Posterior vena cava (tissue), 2 donors: ENCODE measurements at regions not wholly inside any gene's neighbourhood (a gene's known extent, or its start where the extent isn't known, plus 50 kb on each side); places are given as distances from the start of the nearest gene placed in this dataset.

ENCODE experiments used
- DNase-seq: peaks from one replicate; pipeline ENCODE4 v3.0.0-alpha.2; 2020; ENCODE audit warnings: low spot score
- intact Hi-C, 2 donors: fragments of 100-400 bp; cut with DNase I; formaldehyde crosslinking; loops; one replicate each; pipeline versions ENCODE4 v1.14.1 to v1.14.2; 2022 to 2023
- donor health status: DM: yes; HTN: yes; CAD: no.
- donor health status: DM: yes; HTN: yes; CAD: no.

DNA sequence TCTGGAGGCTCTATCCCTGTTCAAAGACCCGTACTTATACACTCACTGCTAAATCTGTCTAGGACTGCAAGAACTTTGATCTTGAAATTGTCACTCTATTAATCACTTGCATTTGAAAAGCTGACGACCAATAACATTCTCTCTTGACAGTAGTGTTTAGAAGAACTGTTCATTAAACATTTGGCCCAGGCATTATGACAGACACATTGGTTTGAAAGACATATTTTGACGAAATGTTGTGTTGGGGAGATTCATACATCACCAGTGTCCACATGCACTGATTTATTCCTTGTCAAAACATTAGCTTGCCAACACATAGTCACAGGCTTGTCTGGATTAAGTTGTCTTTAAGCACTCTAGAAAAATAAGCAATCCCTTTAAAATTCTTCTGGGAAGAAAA is 951.3 kb downstream of the ADGRL2 start:
- intact Hi-C loops, result no loop called here
- DNase-seq, result no peak

- DNase-seq, result no peak
- intact Hi-C loops, result no loop called here
Measured at GRCh38 chr1:82733645-82734044, 932.9 kb downstream of the ADGRL2 start.

- intact Hi-C loops, result no loop called here
- DNase-seq, result no peak
Measured at GRCh38 chr1:82731216-82731615, 930.5 kb downstream of the ADGRL2 start.

- intact Hi-C loops, result no loop called here
- no peak for DNase-seq
Measured at GRCh38 chr1:82728206-82728605, 927.5 kb downstream of the ADGRL2 start.

GRCh38 chr1:82724246-82724645 is 923.5 kb downstream of the ADGRL2 start:
- intact Hi-C loops, result no loop called here
- no peak for DNase-seq

DNA sequence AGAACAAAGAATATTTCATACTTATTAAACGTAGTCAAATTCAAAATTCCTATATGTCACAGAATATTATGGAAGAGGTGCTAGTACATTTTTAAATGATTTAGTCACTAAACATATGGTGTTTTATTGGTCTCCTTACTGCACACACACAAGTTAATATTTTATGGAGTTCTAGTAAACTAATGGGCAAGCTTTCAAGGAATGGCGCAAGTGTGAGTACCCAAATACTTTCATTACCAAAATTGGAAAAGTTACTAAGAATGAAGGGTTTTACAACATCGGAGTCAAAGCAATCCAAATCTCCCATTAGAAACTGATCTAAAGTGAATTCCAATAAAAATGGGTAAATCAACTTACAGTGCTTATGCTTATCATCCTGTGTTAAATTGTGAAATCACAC is 921.9 kb downstream of the ADGRL2 start:
- no peak for DNase-seq
- intact Hi-C loops, result no loop called here

DNA sequence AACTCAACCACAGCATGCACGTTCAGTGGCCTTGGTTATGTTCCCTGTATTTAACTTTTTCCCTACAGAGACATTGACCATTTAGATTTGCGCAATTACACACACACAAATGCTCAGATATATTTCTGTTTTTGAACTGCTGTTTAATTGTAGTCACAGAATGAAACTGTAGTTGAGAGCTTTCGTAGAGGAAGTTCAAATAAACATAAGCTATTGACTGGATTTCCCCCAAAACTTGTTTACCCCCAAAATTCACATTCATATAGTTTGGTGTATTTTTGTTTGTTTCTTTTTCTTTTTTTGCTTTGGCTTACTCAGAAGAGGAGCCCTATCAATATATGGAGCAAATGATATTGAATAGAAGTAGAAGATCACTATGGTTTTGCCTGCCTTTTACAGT is 921.0 kb downstream of the ADGRL2 start:
- intact Hi-C loops, result no loop called here

GRCh38 chr1:82718719-82719419 is 918.1 kb downstream of the ADGRL2 start:
- intact Hi-C loops, result no loop called here

More for the DNA sequence above, 921.0 kb downstream of the ADGRL2 start:
- no peak for DNase-seq

DNA sequence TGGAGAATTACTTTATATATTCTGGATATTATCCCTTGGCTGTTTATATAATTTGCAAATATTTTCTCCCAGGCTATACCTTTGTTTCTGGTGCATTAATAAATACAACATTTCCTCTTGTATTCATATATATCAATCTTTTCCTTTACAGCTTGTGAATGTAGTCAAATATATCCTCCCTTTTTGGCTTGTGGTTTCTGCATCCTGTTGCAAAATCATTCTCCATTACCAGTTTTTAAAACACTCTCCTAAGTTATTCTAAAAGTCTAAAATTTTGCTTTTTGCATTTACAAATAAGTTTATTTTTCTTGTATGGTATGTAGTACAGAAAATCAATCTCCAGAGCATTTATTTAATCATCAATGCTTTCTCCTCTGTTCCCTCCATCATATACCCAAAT is 909.4 kb downstream of the ADGRL2 start:
- no peak for DNase-seq
- intact Hi-C loops, result no loop called here

More at GRCh38 chr1:82718719-82719419, 918.1 kb downstream of the ADGRL2 start:
- no peak for DNase-seq

- DNase-seq, result no peak
- intact Hi-C loops, result no loop called here
Measured at GRCh38 chr1:82707681-82708080, 906.9 kb downstream of the ADGRL2 start.

DNA sequence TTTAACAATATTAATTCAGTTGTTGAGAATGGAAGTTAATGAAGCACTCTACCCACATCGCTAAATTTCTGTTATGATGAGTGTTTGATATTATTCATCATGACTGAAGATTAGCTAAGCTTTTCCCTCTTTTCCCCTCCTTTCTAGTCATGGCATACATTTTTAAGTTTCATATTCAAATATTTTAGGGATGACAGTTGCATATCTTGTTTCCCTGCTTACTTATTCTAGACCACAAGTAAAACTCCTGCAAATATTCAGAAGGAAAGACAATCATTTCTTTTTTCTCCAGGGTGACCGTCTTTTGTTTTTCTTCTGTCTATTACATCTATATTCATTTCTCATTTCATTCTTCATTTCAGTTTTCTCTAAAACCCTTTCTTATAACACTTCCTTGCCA is 906.0 kb downstream of the ADGRL2 start:
- intact Hi-C loops, result no loop called here
- no peak for DNase-seq

GRCh38 chr1:82704966-82705365 is 904.2 kb downstream of the ADGRL2 start:
- no peak for DNase-seq
- intact Hi-C loops, result no loop called here

GRCh38 chr1:82704393-82704792 is 903.7 kb downstream of the ADGRL2 start:
- intact Hi-C loops, result no loop called here
- DNase-seq, result no peak

DNA sequence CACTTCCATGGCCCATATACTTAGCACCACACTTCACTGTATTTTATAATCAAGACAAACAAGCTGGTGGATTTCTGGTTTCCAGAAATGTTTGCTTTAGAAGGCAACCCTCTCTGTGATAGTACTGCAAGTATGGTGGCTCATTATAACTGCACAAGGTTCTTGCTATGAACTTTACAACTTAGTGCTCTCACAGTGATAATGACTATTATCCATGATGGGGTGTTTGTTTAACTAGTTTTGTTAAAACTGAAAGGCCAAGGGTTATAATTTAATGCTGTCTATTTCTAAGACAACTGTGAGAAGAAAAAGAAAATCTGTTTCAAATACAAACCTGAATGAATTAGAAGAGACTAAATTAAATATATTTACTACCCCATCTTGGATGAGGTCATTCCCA is 903.2 kb downstream of the ADGRL2 start:
- intact Hi-C loops, result no loop called here

GRCh38 chr1:82700476-82700875 is 899.7 kb downstream of the ADGRL2 start:
- intact Hi-C loops, result no loop called here

More for the DNA sequence above, 903.2 kb downstream of the ADGRL2 start:
- DNase-seq, result no peak

DNA sequence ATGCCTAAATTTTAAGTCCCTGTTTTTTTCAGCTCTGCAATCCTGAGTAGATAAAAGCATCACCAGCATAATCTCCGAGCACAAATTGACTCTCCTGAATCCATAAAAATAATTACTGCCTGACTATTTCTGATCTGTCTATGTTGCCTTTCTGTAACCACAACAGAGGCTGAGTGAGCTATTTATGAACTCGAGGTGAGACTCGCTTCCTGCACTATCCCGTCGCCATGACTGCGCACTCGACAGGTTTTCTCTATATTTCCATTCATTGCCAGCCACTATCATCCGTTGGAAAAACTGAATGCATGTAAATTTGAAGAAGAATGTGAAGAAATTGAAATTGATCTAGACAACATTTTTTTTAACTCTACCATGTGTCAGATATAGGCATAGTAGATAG is 897.2 kb downstream of the ADGRL2 start:
- intact Hi-C loops, result no loop called here
- no peak for DNase-seq

More at GRCh38 chr1:82700476-82700875, 899.7 kb downstream of the ADGRL2 start:
- DNase-seq, result no peak

DNA sequence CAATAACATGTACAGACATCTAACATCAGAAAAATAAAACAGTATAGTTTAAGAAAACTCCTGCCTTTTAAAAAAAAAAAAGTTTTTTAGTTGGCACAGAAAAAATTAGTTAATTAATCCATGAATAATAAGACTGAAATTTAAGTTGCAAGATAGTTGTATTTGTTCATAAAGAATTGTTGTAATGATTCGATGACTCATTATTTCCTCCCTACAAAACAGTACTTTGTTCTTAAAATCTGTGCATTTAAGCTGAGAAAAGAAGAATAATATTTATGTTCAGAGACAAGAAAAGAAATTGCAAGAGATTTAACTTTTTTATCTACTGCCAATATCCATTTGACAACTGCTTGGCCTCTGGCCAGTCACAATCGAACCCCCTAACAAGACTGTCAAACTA is 894.7 kb downstream of the ADGRL2 start:
- no peak for DNase-seq
- intact Hi-C loops, result no loop called here

DNA sequence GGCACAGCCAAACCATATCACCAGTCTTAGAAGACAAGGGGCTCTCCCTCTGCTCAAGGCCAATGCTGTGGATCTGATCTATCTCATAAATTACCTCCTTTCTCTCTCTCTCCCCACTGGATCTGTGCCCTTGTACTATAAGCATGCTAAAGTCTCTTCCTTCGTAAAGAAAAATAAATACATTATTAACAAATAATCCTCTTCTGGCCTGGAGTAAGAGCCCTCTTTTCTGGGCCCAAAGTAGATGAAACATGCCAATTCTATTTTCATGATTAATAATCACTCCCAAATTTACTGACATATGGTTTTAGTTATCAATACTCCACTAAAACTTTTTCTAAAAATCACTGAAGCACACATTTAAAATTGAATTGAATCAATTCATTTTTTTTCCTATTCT is 889.7 kb downstream of the ADGRL2 start:
- DNase-seq, result no peak
- intact Hi-C loops, result no loop called here

DNA sequence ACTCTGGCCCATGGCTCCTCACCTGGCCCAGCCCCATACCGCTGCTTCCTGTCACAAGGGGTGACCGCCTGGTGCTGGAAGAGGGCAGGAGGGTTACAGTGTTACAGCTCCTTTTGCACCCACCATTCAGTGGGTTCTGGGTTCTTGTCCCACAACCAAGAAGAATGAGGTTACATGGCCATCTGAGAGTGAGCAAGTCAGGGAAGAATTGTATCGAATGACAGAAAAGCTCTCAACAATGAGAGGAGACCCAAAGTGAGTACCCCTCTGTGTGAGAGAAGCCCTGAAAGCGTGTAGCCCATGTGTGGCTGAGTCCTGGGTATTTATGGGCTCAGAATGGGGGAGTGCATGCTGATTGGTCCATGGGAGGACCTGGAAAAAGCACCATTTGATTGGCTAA is 888.5 kb downstream of the ADGRL2 start:
- no peak for DNase-seq
- intact Hi-C loops, result no loop called here

GRCh38 chr1:82686774-82687173 is 886.0 kb downstream of the ADGRL2 start:
- intact Hi-C loops, result no loop called here
- no peak for DNase-seq

DNA sequence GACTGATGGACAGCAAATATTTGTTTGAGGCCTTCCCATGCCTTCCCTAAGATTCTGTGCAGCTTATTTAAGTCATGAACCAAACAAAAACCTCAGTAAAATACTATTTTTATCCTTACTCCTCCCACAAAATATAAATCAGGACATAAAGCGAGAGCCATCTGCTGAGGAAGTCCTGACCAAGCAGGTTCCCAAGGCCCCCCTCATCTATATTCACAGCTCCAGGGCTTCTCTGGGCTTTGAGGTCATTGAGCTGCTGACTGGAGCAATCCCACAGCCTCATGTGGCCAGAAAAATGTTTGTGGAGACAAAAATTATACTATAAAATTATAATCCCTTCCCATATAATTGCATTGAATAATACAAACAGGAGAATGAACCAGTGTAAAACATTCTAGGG is 846.2 kb downstream of the ADGRL2 start:
- intact Hi-C loops, result no loop called here
- DNase-seq, result no peak

GRCh38 chr1:82646336-82646735 is 845.6 kb downstream of the ADGRL2 start:
- DNase-seq, result no peak
- intact Hi-C loops, result no loop called here
